A549 (cell line): ENCODE measurements at regions not wholly inside any gene's neighbourhood (a gene's known extent, or its start where the extent isn't known, plus 50 kb on each side); places are given as distances from the start of the nearest gene placed in this dataset.

Experiments used
- ATAC-seq, 2 experiments: fragments of 200-7000 bp in 1 of 2; fragments of >200 bp in 1 of 2; cut with Nextera tagmentation in 1 of 2; cut with Tn5 transposase in 1 of 2; 3 replicates each; pipeline versions ENCODE4 v1.8.0 to v1.9.1; 2018 to 2020; ENCODE audit warnings: mild to moderate bottlenecking in 1 of 2, moderate library complexity in 1 of 2
- CTCF ChIA-PET: fragments of 300-600 bp; sonication (Branson Sonifier 250); formaldehyde crosslinking; extraction: SDS; loops from one replicate; lab custom pipeline; 2021; ENCODE audit warnings: antibody characterized with exemption, inconsistent platforms; lab: Yijun Ruan, JAX
- POLR2A ChIA-PET: fragments of 350-600 bp; formaldehyde crosslinking; extraction: SDS; loops from one replicate; lab custom pipeline; 2021; ENCODE audit warnings: antibody characterized with exemption, inconsistent platforms; lab: Yijun Ruan, JAX
- DNase-seq, 2 experiments: peaks; one replicate each; pipeline versions ENCODE4 v3.0.0 to v3.0.0-alpha.2; 2011 to 2016; ENCODE audit warnings: low read depth in 1 of 2, low spot score in 1 of 2
- FAIRE-seq: peaks from 2 replicates; lab custom pipeline; 2011; peaks lifted over from hg19 to GRCh38; lab: Jason Lieb, UNC
- H3K27ac ChIP-seq, 2 experiments: fragments of >200 bp; sonication (Bioruptor Twin); formaldehyde crosslinking; 3 replicates each; pipeline ENCODE4 v1.5.1; 2016 to 2017
- H3K4me1 ChIP-seq: fragments of >200 bp; sonication (Bioruptor Twin); formaldehyde crosslinking; 3 replicates; pipeline ENCODE4 v1.6.1; 2016
- H3K4me2 ChIP-seq: fragments of >200 bp; sonication (Bioruptor Twin); formaldehyde crosslinking; 3 replicates; pipeline ENCODE4 v1.6.1; 2016
- H3K4me3 ChIP-seq: fragments of >200 bp; sonication (Bioruptor Twin); formaldehyde crosslinking; 3 replicates; pipeline ENCODE4 v1.5.1; 2016
- H3K9me3 ChIP-seq: fragments of >200 bp; sonication (Bioruptor Twin); formaldehyde crosslinking; 3 replicates; pipeline ENCODE4 v1.6.1; 2016
- ATOH8 ChIP-seq: fragments of 250-450 bp; sonication (Bioruptor Pico); IDR thresholded peaks from 2 replicates; pipeline ENCODE4 v1.5.0; 2020; ENCODE audit warnings: low read depth, mild to moderate bottlenecking, moderate library complexity
- BCL3 ChIP-seq: fragments of >200 bp; sonication (Bioruptor Twin); formaldehyde crosslinking; IDR thresholded peaks from 3 replicates; pipeline ENCODE4 v1.6.1; 2016
- CBX8 ChIP-seq: fragments of 200-600 bp; sonication (generic); IDR thresholded peaks from 2 replicates; pipeline ENCODE4 v1.6.1; 2016
- CEBPB ChIP-seq, 2 experiments: fragments of >200 bp in 1 of 2; sonication (Bioruptor Twin) in 1 of 2; formaldehyde crosslinking in 1 of 2; IDR thresholded peaks; 2 replicates each; pipeline ENCODE4 v1.6.1; 2012 to 2016
- CHD4 ChIP-seq: fragments of 200-600 bp; sonication (generic); IDR thresholded peaks from 2 replicates; pipeline ENCODE4 v1.6.1; 2016; ENCODE audit warnings: antibody characterized with exemption, mild to moderate bottlenecking, borderline replicate concordance
- E2F6 ChIP-seq: IDR thresholded peaks from 2 replicates; pipeline ENCODE4 v1.6.1; 2012; ENCODE audit warnings: low read depth, borderline replicate concordance
- EP300 ChIP-seq, 2 experiments: fragments of >200 bp; sonication (Bioruptor Twin); formaldehyde crosslinking; IDR thresholded peaks; 2 replicates in 1 of 2; 3 replicates in 1 of 2; pipeline ENCODE4 v1.6.1; 2016 to 2017
- FOSL2 ChIP-seq, 2 experiments: fragments of 450-650 bp in 1 of 2; fragments of >200 bp in 1 of 2; sonication (Bioruptor Twin) in 1 of 2; formaldehyde crosslinking; IDR thresholded peaks; 2 replicates each; pipeline versions ENCODE4 v1.5.0 to v1.6.1; 2016 to 2020; ENCODE audit warnings: mild to moderate bottlenecking in 1 of 2, moderate library complexity in 1 of 2
- HMGXB4 ChIP-seq: fragments of 250-450 bp; sonication (Bioruptor Pico); IDR thresholded peaks from 2 replicates; pipeline ENCODE4 v1.5.0; 2021; ENCODE audit warnings: mild to moderate bottlenecking, moderate library complexity, borderline replicate concordance
- JUNB ChIP-seq: fragments of >200 bp; sonication (Bioruptor Twin); formaldehyde crosslinking; IDR thresholded peaks from 2 replicates; pipeline ENCODE4 v1.6.1; 2016
- KDM1A ChIP-seq: fragments of 200-600 bp; sonication (generic); IDR thresholded peaks from 2 replicates; pipeline ENCODE4 v1.6.1; 2016; ENCODE audit warnings: low read depth, mild to moderate bottlenecking
- KDM5A ChIP-seq: fragments of 200-600 bp; sonication (generic); IDR thresholded peaks from 2 replicates; pipeline ENCODE4 v1.6.1; 2016; ENCODE audit warnings: antibody characterized with exemption, mild to moderate bottlenecking
- MYC ChIP-seq: IDR thresholded peaks from 2 replicates; pipeline ENCODE4 v1.6.1; 2012; ENCODE audit warnings: mild to moderate bottlenecking, inconsistent platforms, low read length, improper control_type of control experiment, borderline replicate concordance
- NPAS2 ChIP-seq: fragments of 250-450 bp; sonication (Bioruptor Pico); IDR thresholded peaks from 2 replicates; pipeline ENCODE4 v1.8.0; 2022; ENCODE audit warnings: mild to moderate bottlenecking, moderate library complexity, borderline replicate concordance
- NR3C1 ChIP-seq: fragments of >200 bp; sonication (Bioruptor Twin); formaldehyde crosslinking; IDR thresholded peaks from 3 replicates; pipeline ENCODE4 v1.6.1; 2017
- PHF8 ChIP-seq: fragments of 200-600 bp; sonication (generic); IDR thresholded peaks from 2 replicates; pipeline ENCODE4 v1.6.1; 2016; ENCODE audit warnings: low read depth, mild to moderate bottlenecking, antibody characterized with exemption, moderate library complexity, borderline replicate concordance
- POLR2A ChIP-seq: IDR thresholded peaks from 2 replicates; pipeline ENCODE4 v1.6.1; 2012; ENCODE audit warnings: mild to moderate bottlenecking, low read length
- POLR2AphosphoS2 ChIP-seq: conservative IDR thresholded peaks from 2 replicates; pipeline ENCODE4 v1.6.1; 2012; ENCODE audit warnings: low read length, improper control_type of control experiment, inconsistent platforms
- RCOR1 ChIP-seq: fragments of 150-350 bp; IDR thresholded peaks from 2 replicates; pipeline ENCODE4 v1.6.1; 2014; ENCODE audit warnings: antibody characterized with exemption, low read length, low read depth
- RNF2 ChIP-seq: fragments of 200-600 bp; sonication (generic); IDR thresholded peaks from 2 replicates; pipeline ENCODE4 v1.6.1; 2016; ENCODE audit warnings: low read depth, mild to moderate bottlenecking, antibody characterized with exemption, moderate library complexity, borderline replicate concordance
- SMC3 ChIP-seq: fragments of >200 bp; sonication (Bioruptor Twin); formaldehyde crosslinking; IDR thresholded peaks from 3 replicates; pipeline ENCODE4 v1.6.1; 2018; ENCODE audit warnings: inconsistent platforms
- SREBF2 ChIP-seq: fragments of 450-650 bp; IDR thresholded peaks from 2 replicates; pipeline ENCODE4 v1.6.1; 2014; ENCODE audit warnings: mild to moderate bottlenecking, moderate library complexity
- TFCP2L1 ChIP-seq: fragments of 250-450 bp; sonication (Bioruptor Pico); IDR thresholded peaks from 2 replicates; pipeline ENCODE4 v1.5.0; 2021; ENCODE audit warnings: mild to moderate bottlenecking
- TP53 ChIP-seq: fragments of 250-450 bp; sonication (Bioruptor Pico); IDR thresholded peaks from 2 replicates; pipeline ENCODE4 v1.5.0; 2021; ENCODE audit warnings: mild to moderate bottlenecking, moderate library complexity
- USF2 ChIP-seq: fragments of 450-650 bp; IDR thresholded peaks from 2 replicates; pipeline ENCODE4 v1.6.1; 2014; ENCODE audit warnings: antibody characterized with exemption
- ZNF302 ChIP-seq: fragments of 250-450 bp; sonication (Bioruptor Pico); IDR thresholded peaks from 2 replicates; pipeline ENCODE4 v1.9.0; 2021; ENCODE audit warnings: inconsistent platforms, mild to moderate bottlenecking, moderate library complexity
- WGBS: methylation state at CpG from one replicate; pipeline ENCODE4 v1.1.6; 2017; ENCODE audit errors: missing lambda C conversion rate; 5-methylcytosine and 5-hydroxymethylcytosine counted together

- Histone ChIP-seq H3K9me3 (no peaks in the 10 kb centered on the region), H3K4me3 (no peak overlapping the region), H3K4me1 (peaks cover 14% of the 10 kb centered on the region; the same call in 2 of the 3 replicates), H3K27ac (no peak overlapping the region; a peak in 1 of 6 replicates), H3K4me2 (peak overlapping the region; percentile 54; the same call in 2 of the 3 replicates)
- DNase-seq (no peak), ATAC-seq (no peak), FAIRE-seq (no peak)
- no peak for TF ChIP-seq ZNF302 (CRISPR knock-in tag)
- no peak for TF ChIP-seq JUNB
- no peak for TF ChIP-seq FOSL2 (IDR thresholded peaks at IDR 0.05)
- no peak for TF ChIP-seq FOSL2 (CRISPR knock-in tag; IDR thresholded peaks at IDR 0.05)
- no peak for TF ChIP-seq E2F6
- no peak for TF ChIP-seq EP300 (IDR thresholded peaks at IDR 0.05)
- TF ChIP-seq TFCP2L1 = no peak
- TF ChIP-seq SMC3 = no peak
- TF ChIP-seq KDM1A = no peak
- TF ChIP-seq KDM5A = no peak
- TF ChIP-seq PHF8 = no peak
- no peak for TF ChIP-seq SREBF2
- no peak for TF ChIP-seq POLR2AphosphoS2
- no peak for TF ChIP-seq TP53 (CRISPR knock-in tag)
- no peak for TF ChIP-seq HMGXB4 (CRISPR knock-in tag)
- CTCF ChIA-PET = interaction anchor here (1.3 kb wide), 1 partner anchor 213 kb away, joined by 3 read pairs; no protein-coding TSS in a partner anchor
- POLR2A ChIA-PET = no interaction called here
These were observed 1425.8 kb upstream of the C9orf72 start for GRCh38 chr9:28999057-28999456.

GRCh38 chr9:28999806-29000205 is 1426.5 kb upstream of the C9orf72 start:
- ChIA-PET POLR2A (no interaction called here), CTCF (no interaction called here)
- DNase-seq (peak; percentile 1 to 44), FAIRE-seq (no peak), ATAC-seq (no peak)
- no peak overlapping the region for H3K4me3 ChIP-seq
- WGBS = 33% methylated on average over 3 of the region's 3 CpGs
- H3K4me2 ChIP-seq = peak overlapping the region; percentile 54; the same call in 2 of the 3 replicates
- no peak overlapping the region for H3K27ac ChIP-seq
- peaks cover 14% of the 10 kb centered on the region; the same call in 2 of the 3 replicates for H3K4me1 ChIP-seq
- no peak for TF ChIP-seq FOSL2 (IDR thresholded peaks at IDR 0.05)
- peak; percentile 62 for TF ChIP-seq FOSL2 (CRISPR knock-in tag; IDR thresholded peaks at IDR 0.05)
- TF ChIP-seq POLR2A = no peak
- no peaks in the 10 kb centered on the region for H3K9me3 ChIP-seq

GRCh38 chr9:29001006-29001405 is 1427.7 kb upstream of the C9orf72 start:
- H3K27ac ChIP-seq = no peak overlapping the region
- 71% methylated on average over 3 of the region's 3 CpGs for WGBS
- FAIRE-seq (no peak), DNase-seq (no peak), ATAC-seq (no peak)
- ChIA-PET CTCF (no interaction called here), POLR2A (no interaction called here)
- H3K9me3 ChIP-seq = no peaks in the 10 kb centered on the region
- H3K4me2 ChIP-seq = no peak overlapping the region
- H3K4me1 ChIP-seq = peaks cover 14% of the 10 kb centered on the region; the same call in 2 of the 3 replicates
- H3K4me3 ChIP-seq = no peak overlapping the region
- TF ChIP-seq MYC = no peak
- TF ChIP-seq HMGXB4 (CRISPR knock-in tag) = no peak
- TF ChIP-seq NR3C1 = no peak
- TF ChIP-seq CBX8 = no peak
- TF ChIP-seq CHD4 = no peak
- TF ChIP-seq ATOH8 (CRISPR knock-in tag) = no peak
- TF ChIP-seq SREBF2 = no peak
- no peak for TF ChIP-seq E2F6
- TF ChIP-seq RNF2 = no peak
- no peak for TF ChIP-seq POLR2A
- TF ChIP-seq CEBPB (IDR thresholded peaks at IDR 0.05) = no peak
- TF ChIP-seq ZNF302 (CRISPR knock-in tag) = no peak
- no peak for TF ChIP-seq NPAS2 (CRISPR knock-in tag)
- no peak for TF ChIP-seq EP300 (IDR thresholded peaks at IDR 0.05)
- TF ChIP-seq JUNB = no peak
- no peak for TF ChIP-seq BCL3
- TF ChIP-seq USF2 = no peak
- TF ChIP-seq RCOR1 = no peak
